ENCODE measurements at regions not wholly inside any gene's neighbourhood (a gene's known extent, or its start where the extent isn't known, plus 50 kb on each side); places are given as distances from the start of the nearest gene placed in this dataset.

- DNase-seq (no peak), FAIRE-seq (no peak), ATAC-seq (peak in 2 of 4 donors; percentile 41 to 71)
- no peak overlapping the region for H3K27ac ChIP-seq
- H3K27me3 ChIP-seq = peaks cover 0 to 4% (median 0%) of the 10 kb centered on the region in 4 donors
- no peaks in the 10 kb centered on the region for H3K36me3 ChIP-seq
- intact Hi-C loops (cut with DNase I) = no loop called here
- no peaks in the 10 kb centered on the region for H3K4me1 ChIP-seq
- no peak overlapping the region for H3K4me3 ChIP-seq
- WGBS, 2 donors = 42 to 52% methylated on average over 8 of the region's 8 CpGs
- TF ChIP-seq CTCF (IDR thresholded peaks at IDR 0.05) = no peak
- H3K9me3 ChIP-seq = no peaks in the 10 kb centered on the region
These were observed 107.2 kb upstream of the VASH1 start for GRCh38 chr14:76653875-76654572.

GRCh38 chr14:76654573-76655108 lies 106.6 kb upstream of the VASH1 start:
- WGBS, 2 donors = 33 to 48% methylated on average over 10 of the region's 10 CpGs
- Histone ChIP-seq H3K36me3 (no peaks in the 10 kb centered on the region), H3K27me3 (peaks cover 0 to 4% (median 0%) of the 10 kb centered on the region in 4 donors), H3K9me3 (no peaks in the 10 kb centered on the region), H3K27ac (no peak overlapping the region), H3K4me3 (no peak overlapping the region), H3K4me1 (no peaks in the 10 kb centered on the region)
- no peak for DNase-seq
- TF ChIP-seq CTCF (IDR thresholded peaks at IDR 0.05) = no peak
- peak in 1 of 4 donors; percentile 26 for ATAC-seq
- intact Hi-C loops (cut with DNase I) = no loop called here
- FAIRE-seq = no peak

GRCh38 chr14:76655331-76655730 lies 105.9 kb upstream of the VASH1 start:
- Histone ChIP-seq H3K9me3 (no peaks in the 10 kb centered on the region), H3K4me3 (no peak overlapping the region), H3K27me3 (peaks cover 0 to 4% (median 0%) of the 10 kb centered on the region in 4 donors), H3K4me1 (no peaks in the 10 kb centered on the region), H3K36me3 (no peaks in the 10 kb centered on the region), H3K27ac (no peak overlapping the region)
- DNase-seq (no peak), ATAC-seq (no peak), FAIRE-seq (no peak)
- no peak for TF ChIP-seq CTCF (IDR thresholded peaks at IDR 0.05)
- intact Hi-C loops (cut with DNase I) = no loop called here
- WGBS, 2 donors = 39 to 40% methylated on average over 2 of the region's 2 CpGs

GRCh38 chr14:76656592-76656991 lies 104.7 kb upstream of the VASH1 start:
- no peak for TF ChIP-seq CTCF (IDR thresholded peaks at IDR 0.05)
- ATAC-seq (no peak), FAIRE-seq (no peak), DNase-seq (no peak)
- H3K9me3 ChIP-seq = no peaks in the 10 kb centered on the region
- H3K4me3 ChIP-seq = no peak overlapping the region
- no peak overlapping the region for H3K27ac ChIP-seq
- no peaks in the 10 kb centered on the region for H3K4me1 ChIP-seq
- intact Hi-C loops (cut with DNase I) = no loop called here
- H3K36me3 ChIP-seq = no peaks in the 10 kb centered on the region
- 90 to 93% methylated on average over 5 of the region's 5 CpGs for WGBS, 2 donors
- peaks cover 0 to 4% (median 0%) of the 10 kb centered on the region in 4 donors for H3K27me3 ChIP-seq

- 90 to 100% methylated on average over 1 of the region's 1 CpG for WGBS, 2 donors
- intact Hi-C loops (cut with DNase I) = no loop called here
These were observed 103.9 kb upstream of the VASH1 start for GRCh38 chr14:76657404-76657803.

More at GRCh38 chr14:76657404-76657803, 103.9 kb upstream of the VASH1 start:
- no peak for TF ChIP-seq CTCF (IDR thresholded peaks at IDR 0.05)
- Histone ChIP-seq H3K27ac (no peak overlapping the region), H3K36me3 (no peaks in the 10 kb centered on the region), H3K4me1 (no peaks in the 10 kb centered on the region), H3K4me3 (no peak overlapping the region), H3K9me3 (no peaks in the 10 kb centered on the region), H3K27me3 (peaks cover 0 to 4% (median 0%) of the 10 kb centered on the region in 4 donors)
- FAIRE-seq (no peak), DNase-seq (no peak), ATAC-seq (no peak)
